ENCODE measurements at regions not wholly inside any gene's neighbourhood (a gene's known extent, or its start where the extent isn't known, plus 50 kb on each side); places are given as distances from the start of the nearest gene placed in this dataset.

DNA sequence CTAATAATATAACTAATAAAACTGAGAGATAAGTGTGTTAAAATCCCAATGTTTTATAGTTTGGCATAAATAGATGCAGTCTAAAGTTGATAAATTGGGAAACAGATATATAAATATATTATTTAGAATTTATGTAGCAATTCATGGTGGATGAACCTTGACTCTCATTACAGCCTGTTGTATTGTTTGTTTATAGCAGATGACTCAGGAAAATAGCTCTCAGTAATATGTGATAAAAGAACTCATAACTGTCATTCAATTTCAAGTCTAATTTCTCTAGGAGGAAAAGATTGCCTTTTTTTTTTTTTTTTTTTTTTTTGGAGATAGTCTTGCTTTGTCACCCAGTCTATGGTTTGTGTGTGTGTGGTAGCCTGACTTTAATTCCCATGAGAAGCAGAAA lies 603.2 kb upstream of the PKN2 start:
- H3K27ac ChIP-seq: no peak overlapping the region
- TF ChIP-seq ZFX (IDR thresholded peaks at IDR 0.05; ENCODE audit: borderline replicate concordance): no peak
- TF ChIP-seq, protein P1, sequence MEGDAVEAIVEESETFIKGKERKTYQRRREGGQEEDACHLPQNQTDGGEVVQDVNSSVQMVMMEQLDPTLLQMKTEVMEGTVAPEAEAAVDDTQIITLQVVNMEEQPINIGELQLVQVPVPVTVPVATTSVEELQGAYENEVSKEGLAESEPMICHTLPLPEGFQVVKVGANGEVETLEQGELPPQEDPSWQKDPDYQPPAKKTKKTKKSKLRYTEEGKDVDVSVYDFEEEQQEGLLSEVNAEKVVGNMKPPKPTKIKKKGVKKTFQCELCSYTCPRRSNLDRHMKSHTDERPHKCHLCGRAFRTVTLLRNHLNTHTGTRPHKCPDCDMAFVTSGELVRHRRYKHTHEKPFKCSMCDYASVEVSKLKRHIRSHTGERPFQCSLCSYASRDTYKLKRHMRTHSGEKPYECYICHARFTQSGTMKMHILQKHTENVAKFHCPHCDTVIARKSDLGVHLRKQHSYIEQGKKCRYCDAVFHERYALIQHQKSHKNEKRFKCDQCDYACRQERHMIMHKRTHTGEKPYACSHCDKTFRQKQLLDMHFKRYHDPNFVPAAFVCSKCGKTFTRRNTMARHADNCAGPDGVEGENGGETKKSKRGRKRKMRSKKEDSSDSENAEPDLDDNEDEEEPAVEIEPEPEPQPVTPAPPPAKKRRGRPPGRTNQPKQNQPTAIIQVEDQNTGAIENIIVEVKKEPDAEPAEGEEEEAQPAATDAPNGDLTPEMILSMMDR (IDR thresholded peaks at IDR 0.05): no peak

DNA sequence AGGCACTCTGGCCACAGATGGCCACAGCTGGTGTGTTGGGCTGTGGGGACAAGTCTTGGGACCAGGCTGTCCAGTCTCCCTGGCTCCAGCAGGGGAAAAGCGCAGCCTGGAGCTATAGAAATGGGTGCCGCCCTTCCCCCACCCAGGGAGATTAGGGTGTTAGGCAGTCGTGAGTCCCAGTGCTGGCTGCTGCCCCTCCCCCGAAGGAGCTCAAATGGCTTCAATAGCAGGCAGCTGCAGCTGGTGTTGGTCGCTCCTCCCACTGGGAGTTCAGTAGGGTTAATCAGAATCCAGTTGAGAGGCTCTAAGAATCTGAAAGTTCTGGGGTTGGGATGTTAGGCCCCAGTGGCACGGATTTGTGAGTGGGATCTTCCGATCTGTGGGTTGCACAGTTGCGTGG lies 595.6 kb upstream of the PKN2 start:
- no peak overlapping the region for H3K27ac ChIP-seq

DNA sequence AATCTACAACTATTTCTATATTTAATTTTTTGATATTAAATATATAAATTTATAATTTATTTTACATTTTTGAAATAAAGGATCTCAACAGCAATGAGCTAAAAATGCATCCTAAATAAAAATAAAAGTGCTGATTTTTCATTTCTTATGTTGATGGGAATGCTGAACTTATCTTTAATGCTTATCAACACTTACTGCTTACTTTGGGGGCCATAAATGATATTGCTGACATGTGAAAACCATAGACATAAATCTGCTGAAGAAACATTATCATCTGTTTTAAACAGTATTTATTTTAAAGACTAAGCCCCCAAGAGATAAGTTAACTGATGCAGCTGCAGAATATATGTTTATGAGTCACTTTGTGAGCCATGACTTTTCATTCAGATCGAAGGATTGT lies 594.1 kb upstream of the PKN2 start:
- no peak overlapping the region for H3K27ac ChIP-seq
- TF ChIP-seq, protein P1 (IDR thresholded peaks at IDR 0.05): no peak
- no peak for TF ChIP-seq ZFX (IDR thresholded peaks at IDR 0.05; ENCODE audit: borderline replicate concordance)

More for the DNA sequence above, 595.6 kb upstream of the PKN2 start:
- TF ChIP-seq, protein P1 (IDR thresholded peaks at IDR 0.05): no peak
- TF ChIP-seq ZFX (IDR thresholded peaks at IDR 0.05; ENCODE audit: borderline replicate concordance): no peak

DNA sequence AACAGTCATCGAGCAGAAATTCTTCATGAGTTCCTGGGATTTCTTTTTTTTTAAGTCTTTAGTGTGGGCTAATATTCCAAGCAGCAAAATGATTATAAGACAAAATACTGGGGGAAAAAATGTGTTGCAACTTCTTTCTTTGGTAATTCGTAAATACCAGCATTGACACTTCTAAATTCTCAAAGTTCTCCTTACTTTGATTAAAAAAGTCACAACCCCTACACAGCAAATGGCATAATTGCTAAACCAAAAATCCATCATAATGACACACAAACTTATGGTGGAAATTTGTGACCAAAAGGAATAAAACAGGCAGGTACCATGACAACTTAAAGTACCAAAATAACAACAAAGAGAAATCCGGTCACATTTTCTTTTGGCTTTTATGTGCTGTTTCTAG lies 585.2 kb upstream of the PKN2 start:
- no peak overlapping the region for H3K27ac ChIP-seq
- TF ChIP-seq, protein P1 (IDR thresholded peaks at IDR 0.05): no peak
- no peak for TF ChIP-seq ZFX (IDR thresholded peaks at IDR 0.05; ENCODE audit: borderline replicate concordance)

DNA sequence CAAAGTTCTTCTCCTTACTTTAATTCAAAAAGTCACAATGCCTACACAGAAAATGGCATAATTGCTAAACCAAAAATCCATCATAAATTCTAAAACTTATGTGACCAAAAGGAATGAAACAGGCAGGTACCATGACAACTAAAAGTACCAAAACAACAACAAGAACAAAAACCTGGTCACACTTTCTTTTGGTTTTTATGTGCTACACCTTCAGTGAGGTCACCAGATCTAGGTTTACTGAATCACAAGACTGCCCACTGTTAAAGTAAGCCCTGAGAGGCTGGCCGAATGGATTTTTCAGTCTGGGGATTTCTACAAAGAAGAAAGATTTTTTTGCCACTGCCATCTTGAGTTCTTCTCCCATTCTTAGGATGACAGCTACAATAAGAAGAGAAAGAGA lies 583.0 kb upstream of the PKN2 start:
- H3K27ac ChIP-seq: no peak overlapping the region
- TF ChIP-seq ZFX (IDR thresholded peaks at IDR 0.05; ENCODE audit: borderline replicate concordance): no peak
- TF ChIP-seq, protein P1 (IDR thresholded peaks at IDR 0.05): no peak

DNA sequence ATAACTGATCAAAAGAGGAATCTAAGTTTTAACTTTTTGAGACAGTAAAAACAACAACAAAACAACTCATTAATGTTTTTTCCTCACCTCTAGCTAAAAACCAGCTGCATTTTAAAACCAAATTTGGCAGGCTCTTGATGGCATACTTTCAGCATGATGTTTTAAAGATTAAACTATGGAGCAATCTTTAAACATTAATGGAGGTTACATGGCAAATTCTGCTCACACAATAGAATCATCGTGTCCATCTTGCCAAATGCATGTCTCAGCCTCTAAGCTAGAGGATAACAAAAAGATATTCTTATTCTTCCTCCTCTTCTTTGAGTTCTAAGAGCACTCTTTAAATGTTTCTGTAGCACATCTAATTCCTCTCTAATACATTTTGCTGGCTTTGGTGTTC lies 579.8 kb upstream of the PKN2 start:
- TF ChIP-seq, protein P1 (IDR thresholded peaks at IDR 0.05): no peak
- no peak for TF ChIP-seq ZFX (IDR thresholded peaks at IDR 0.05; ENCODE audit: borderline replicate concordance)
- no peak overlapping the region for H3K27ac ChIP-seq

DNA sequence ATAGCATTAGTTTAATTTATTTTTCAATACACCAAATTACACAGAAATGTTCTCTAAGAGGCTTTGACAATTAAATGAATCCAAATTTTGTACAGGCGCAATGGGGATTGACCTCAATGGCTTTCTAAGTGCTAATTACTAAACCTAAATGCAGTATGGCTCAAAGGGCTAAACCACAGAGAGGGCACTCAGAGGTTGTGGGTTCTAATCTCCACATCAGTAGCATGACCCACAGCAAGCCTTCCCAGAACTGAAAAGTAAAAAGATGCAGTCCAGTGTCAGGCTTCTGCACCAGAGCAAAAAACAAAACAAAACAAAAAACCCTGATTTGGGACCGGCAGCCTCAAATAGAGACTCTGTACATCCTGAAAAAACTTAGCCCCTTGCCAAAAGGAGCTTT lies 579.2 kb upstream of the PKN2 start:
- TF ChIP-seq ZFX (IDR thresholded peaks at IDR 0.05; ENCODE audit: borderline replicate concordance): no peak
- TF ChIP-seq, protein P1 (IDR thresholded peaks at IDR 0.05): no peak
- no peak overlapping the region for H3K27ac ChIP-seq
